GM19035 (cell line): ENCODE measurements at regions not wholly inside any gene's neighbourhood (a gene's known extent, or its start where the extent isn't known, plus 50 kb on each side); places are given as distances from the start of the nearest gene placed in this dataset.
"Not testable (repeated sequence)": the region's sequence is repeated elsewhere in the genome, so short reads cannot be mapped to it uniquely, and the experiment has no call there.

ENCODE experiments used
- ATAC-seq: cut with Tn5 transposase; IDR thresholded peaks from one replicate; pipeline ENCODE4 v1.9.1; 2021; ENCODE audit not compliant: unreplicated experiment

DNA sequence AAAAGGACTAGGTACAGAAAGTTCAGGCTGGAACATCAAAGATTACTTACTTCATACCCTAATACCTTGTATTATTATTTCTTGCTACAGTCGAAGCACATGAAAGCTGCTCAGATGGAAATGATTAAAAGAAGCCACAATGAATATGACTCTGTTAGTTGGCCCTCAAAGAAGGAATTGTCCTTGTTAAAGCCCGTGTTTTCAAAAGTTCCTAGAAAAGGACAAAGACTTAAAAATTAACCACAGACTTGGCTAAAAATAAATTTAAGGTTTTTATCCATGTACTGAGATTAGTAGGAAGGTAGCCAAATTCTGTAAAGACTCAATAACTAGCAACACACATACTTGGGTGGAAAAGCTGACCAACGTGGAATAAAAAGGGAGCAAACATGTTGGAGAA lies 251.0 kb upstream of the RARB start:
- ATAC-seq = no peak

DNA sequence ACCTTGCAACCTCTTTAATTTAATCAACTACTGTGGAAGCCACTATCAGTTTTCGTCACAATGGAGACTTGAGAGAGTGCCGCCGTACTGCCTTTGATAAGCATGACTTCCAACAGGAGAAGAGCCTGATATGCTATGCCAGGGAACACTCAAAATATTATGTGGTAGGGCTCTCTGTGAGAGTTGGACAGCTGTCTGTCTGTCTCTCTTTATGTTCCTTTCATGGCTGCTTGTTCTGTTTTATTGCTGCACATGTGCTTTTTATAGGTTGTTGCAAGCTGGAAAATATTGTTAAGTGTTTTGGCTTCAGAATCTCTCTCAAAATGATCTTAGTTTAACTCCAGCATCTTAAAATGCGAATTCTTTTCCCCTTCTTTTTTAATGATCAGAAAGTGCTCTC lies 249.4 kb upstream of the RARB start:
- no peak for ATAC-seq

GRCh38 chr3:25181096-25181495 lies 247.0 kb upstream of the RARB start:
- ATAC-seq = no peak

GRCh38 chr3:25182794-25183193 lies 245.3 kb upstream of the RARB start:
- ATAC-seq = no peak

DNA sequence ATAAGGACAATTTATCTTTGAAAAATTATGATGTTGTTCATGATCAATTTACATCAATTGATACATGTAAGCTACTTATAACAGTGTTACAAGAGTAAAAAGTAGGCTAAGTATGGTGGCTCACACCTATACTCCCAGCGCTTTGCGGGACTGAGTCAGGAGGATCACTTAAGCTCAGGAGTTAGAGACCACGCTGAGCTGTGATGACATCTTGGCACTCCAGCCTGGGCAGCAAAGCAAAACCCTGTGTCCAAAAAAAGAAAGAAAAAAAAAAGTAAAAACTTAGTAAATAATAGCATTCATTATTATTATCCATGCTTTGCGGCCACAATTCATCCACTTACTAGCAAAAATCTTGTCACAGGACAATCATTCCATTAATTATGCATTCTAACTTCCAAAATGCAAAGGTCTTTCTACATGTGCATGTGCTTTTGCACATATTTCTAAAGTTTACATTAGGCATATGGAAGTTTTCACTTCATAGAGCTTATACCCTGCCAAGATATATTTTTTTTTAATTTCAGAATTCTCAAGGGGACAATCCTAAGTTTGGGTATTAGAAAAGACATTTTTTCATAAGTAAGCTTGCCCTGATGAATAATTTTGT lies 243.3 kb upstream of the RARB start:
- no peak for ATAC-seq

GRCh38 chr3:25191673-25192072 lies 236.4 kb upstream of the RARB start:
- ATAC-seq = no peak

- ATAC-seq = not testable (repeated sequence)
Measured at GRCh38 chr3:25199567-25199966, 228.5 kb upstream of the RARB start.

GRCh38 chr3:25212736-25213135 lies 215.3 kb upstream of the RARB start:
- no peak for ATAC-seq

DNA sequence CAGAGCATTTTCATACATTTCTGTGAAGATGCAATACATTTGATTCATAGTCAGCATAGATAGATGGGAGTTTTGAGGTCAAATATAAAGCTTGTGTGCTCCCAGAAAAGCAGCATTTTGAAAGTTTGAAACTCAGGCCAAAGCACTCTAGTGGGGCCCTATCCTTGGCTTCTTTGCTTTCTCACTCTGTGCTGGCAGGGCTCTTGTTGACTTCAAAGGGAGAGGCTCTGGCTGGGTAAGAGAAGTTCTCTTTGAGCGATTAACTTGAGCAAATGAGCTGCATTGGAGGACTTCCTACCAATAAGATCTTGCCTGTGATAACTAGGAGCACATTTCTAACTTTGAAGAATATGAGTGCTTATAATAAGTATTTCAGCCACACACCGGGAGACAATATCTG lies 214.0 kb upstream of the RARB start:
- ATAC-seq = no peak

- no peak for ATAC-seq
Measured at GRCh38 chr3:25218362-25218761, 209.7 kb upstream of the RARB start.

GRCh38 chr3:25226747-25227146 lies 201.3 kb upstream of the RARB start:
- ATAC-seq = no peak

GRCh38 chr3:25229586-25229985 lies 198.5 kb upstream of the RARB start:
- no peak for ATAC-seq

- ATAC-seq = no peak
Measured at GRCh38 chr3:25235031-25235430, 193.0 kb upstream of the RARB start.

DNA sequence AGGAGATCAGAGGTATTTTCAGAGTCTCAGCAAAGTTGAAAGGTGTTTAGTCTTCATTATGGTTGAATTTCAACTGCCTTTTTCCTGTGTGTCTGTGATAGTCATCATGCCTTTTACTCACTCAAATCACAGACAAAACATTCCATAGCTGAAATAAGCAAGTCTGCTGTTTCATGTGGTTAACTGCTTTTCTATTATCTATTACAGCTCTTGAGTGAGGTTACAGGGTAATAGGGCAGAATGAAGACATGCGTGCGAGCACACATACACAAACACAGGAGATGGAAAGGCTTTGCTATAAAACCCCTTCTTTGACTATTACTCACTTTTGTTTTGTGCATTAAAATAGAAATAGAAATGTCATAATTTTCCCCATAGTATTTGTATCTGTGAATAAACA lies 192.6 kb upstream of the RARB start:
- no peak for ATAC-seq

- no peak for ATAC-seq
Measured at GRCh38 chr3:25237602-25238001, 190.5 kb upstream of the RARB start.

- ATAC-seq = no peak
Measured at GRCh38 chr3:25239042-25239441, 189.0 kb upstream of the RARB start.

DNA sequence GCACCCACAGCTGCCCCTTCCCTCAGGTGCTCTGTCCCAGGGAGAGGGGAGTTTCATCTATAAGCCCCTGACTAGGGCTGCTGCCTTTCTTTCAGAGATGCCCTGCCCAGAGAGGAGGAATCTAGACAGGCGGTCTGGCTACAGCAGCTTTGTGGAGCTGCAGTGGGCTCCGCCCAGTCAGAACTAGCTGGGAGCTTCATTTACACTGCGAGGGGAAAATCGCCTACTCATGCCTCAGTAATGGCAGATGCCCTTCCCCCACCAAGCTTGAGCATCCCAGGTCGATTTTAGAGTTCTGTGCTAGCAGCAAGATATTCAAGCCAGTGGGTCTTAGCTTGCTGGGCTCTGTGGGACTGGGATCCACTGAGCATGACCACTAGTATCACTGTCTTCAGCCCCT lies 181.2 kb upstream of the RARB start:
- ATAC-seq = no peak

GRCh38 chr3:25252291-25252690 lies 175.8 kb upstream of the RARB start:
- no peak for ATAC-seq

GRCh38 chr3:25257026-25257425 lies 171.0 kb upstream of the RARB start:
- no peak for ATAC-seq

DNA sequence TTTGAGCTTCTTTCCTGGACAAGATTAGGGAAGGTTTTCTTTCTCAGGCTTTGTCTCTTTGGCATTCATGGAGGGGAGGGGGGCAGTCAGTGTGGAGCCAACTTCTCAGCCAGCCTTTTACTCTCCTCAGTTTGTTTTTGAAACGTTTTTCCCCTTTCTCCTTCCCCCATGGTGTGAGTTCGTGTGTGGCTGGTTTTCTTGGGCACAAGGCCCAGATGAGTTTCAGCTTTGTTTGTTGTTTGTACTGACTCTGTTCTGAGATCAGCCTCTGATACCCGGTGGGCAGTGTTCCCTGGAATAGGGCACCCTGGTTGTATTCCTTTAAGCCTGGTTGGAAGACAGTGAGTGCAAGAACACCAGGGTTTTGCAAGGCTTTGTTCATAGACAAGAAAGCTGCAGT lies 168.2 kb upstream of the RARB start:
- ATAC-seq = no peak

DNA sequence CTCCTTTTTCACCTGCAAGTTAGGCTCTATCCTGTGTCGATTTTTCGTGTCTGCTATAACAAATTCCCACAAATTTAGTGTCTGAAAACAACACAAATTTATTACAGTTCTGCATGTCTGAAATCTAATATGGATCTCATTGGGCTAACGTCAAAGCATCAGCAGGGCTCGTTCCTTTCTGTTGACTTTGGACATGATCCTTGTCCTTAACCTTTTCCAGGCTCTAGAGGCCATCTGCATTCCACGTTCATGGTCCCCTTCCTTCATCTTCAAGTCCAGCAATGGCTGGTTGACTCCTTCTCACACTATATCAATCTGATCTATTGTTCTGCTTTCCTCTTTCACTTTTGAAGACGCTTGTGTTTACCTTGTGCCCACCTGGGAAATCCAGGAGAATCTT lies 165.7 kb upstream of the RARB start:
- ATAC-seq = no peak

- ATAC-seq = no peak
Measured at GRCh38 chr3:25265284-25265683, 162.8 kb upstream of the RARB start.

GRCh38 chr3:25266677-25267076 lies 161.4 kb upstream of the RARB start:
- ATAC-seq = no peak

DNA sequence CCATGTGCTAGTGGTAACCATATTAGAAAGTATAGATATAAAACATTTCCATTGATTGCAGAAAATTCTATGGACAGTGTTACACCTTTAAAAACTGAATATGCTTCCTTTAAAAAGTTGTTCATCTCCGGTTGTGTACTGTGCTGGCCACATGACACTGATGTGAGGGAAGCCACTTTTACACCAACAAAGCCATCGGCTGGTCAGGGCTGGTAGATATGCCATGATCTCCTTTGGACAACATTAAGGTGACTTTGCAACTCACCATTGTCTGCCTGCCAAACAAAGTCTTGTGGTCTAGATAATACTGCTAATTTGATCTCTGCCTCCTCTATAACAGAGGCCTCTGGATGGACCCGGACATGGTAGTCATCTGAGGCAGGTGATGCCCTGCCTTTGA lies 156.0 kb upstream of the RARB start:
- ATAC-seq = no peak
